H1 (cell line): ENCODE measurements at regions not wholly inside any gene's neighbourhood (a gene's known extent, or its start where the extent isn't known, plus 50 kb on each side); places are given as distances from the start of the nearest gene placed in this dataset.

Experiments
- CBX8 ChIP-seq: fragments of 300-800, 300-1000 bp; sonication (generic); IDR thresholded peaks from 2 replicates; pipeline ENCODE4 v1.7.1; 2016; ENCODE audit warnings: low read depth, low read length, borderline replicate concordance
- CHD1 ChIP-seq: IDR thresholded peaks from 2 replicates; pipeline ENCODE4 v1.6.1; 2012; ENCODE audit warnings: low read depth, low read length, improper control_type of control experiment
- CREB1 ChIP-seq: IDR thresholded peaks from 2 replicates; pipeline ENCODE4 v1.6.1; 2012; ENCODE audit warnings: inconsistent platforms
- EZH2 ChIP-seq: fragments of 200-600 bp; sonication (generic); IDR thresholded peaks from 2 replicates; pipeline ENCODE4 v1.7.1; 2012; ENCODE audit warnings: low read depth, mild to moderate bottlenecking, moderate library complexity, low read length, inconsistent platforms; ENCODE audit not compliant: severe bottlenecking
- JUND ChIP-seq: IDR thresholded peaks from 2 replicates; pipeline ENCODE4 v1.6.1; 2011; ENCODE audit warnings: mild to moderate bottlenecking, improper control_type of control experiment, low read length
- NRF1 ChIP-seq: IDR thresholded peaks from 2 replicates; pipeline ENCODE4 v1.6.1; 2011; ENCODE audit warnings: mild to moderate bottlenecking, low read depth, low read length, improper control_type of control experiment
- PHF8 ChIP-seq: fragments of 200-600 bp; sonication (generic); conservative IDR thresholded peaks from 2 replicates; pipeline ENCODE4 v1.7.1; 2012; ENCODE audit warnings: low read depth, mild to moderate bottlenecking, inconsistent platforms, low read length, moderate library complexity
- RXRA ChIP-seq: IDR thresholded peaks from 2 replicates; pipeline ENCODE4 v1.6.1; 2011; ENCODE audit warnings: low read depth, mild to moderate bottlenecking, low read length, moderate library complexity; ENCODE audit not compliant: insufficient read depth
- SAP30 ChIP-seq: fragments of 300-600 bp; sonication (generic); IDR thresholded peaks from 2 replicates; pipeline ENCODE4 v1.7.1; 2012; ENCODE audit warnings: low read length, moderate library complexity, mild to moderate bottlenecking, inconsistent platforms; ENCODE audit not compliant: insufficient read depth, insufficient replicate concordance
- TAF7 ChIP-seq: optimal IDR thresholded peaks from 2 replicates; pipeline ENCODE3; 2011; ENCODE audit warnings: low read depth, mild to moderate bottlenecking, inconsistent platforms, low read length, moderate library complexity, borderline replicate concordance
- TEAD4 ChIP-seq: IDR thresholded peaks from 2 replicates; pipeline ENCODE4 v1.6.1; 2012; ENCODE audit warnings: low read depth, low read length, inconsistent platforms, mixed read lengths

DNA sequence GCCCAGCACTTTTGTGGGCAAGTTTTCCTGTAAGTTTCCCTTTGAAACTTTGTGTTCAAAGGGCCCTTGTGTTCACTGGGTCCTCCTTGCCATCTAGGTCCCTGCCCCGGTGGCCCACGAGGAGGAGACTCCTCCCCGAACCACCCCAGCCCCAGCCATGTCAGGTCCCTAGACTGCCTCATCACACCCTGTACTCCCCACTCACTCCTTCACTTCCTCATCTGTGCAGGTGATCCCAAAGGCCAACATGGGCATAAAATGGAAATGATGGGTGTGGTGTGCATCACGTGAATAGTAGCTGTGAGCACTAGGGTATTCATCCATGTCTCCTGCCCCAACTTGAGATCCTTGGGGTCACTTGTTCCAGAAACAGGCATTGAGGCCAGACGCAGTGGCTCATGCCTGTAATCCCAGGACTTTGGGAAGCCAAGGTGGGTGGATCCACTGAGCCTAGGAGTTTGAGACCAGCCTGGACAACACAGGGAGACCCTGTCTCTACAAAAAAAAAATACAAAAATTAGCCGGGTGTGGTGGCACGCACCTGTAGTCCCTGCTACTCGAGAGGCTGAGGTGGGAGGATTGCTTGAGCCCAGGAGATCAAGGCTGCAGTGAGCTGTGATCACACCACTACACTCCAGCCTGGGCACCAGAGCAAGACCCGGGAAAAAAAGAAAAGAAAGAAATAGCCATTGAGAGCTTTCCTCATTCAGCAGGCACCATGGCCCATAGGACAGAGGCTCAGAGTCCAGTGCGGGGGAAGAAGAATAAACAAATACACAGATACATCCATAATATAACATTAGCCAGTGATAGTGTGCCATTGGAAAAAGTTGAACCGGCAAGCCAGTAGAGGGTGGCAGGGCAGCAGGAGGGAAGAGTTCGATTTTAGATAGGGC is 74.5 kb downstream of the KATNIP start (continued):
- TF ChIP-seq JUND (no peak), TAF7 (no peak), NRF1 (no peak), CHD1 (no peak), TEAD4 (no peak), CREB1 (no peak), CBX8 (no peak), SAP30 (no peak), PHF8 (no peak), RXRA (no peak), EZH2 (no peak)
